ENCODE measurements at regions not wholly inside any gene's neighbourhood (a gene's known extent, or its start where the extent isn't known, plus 50 kb on each side); places are given as distances from the start of the nearest gene placed in this dataset.

GRCh38 chr18:77187189-77187588 lies 54.6 kb upstream of the MBP start:
- no peaks in the 10 kb centered on the region for H3K4me1 Mint-ChIP-seq (ENCODE audit: low read depth)
- H3K27ac Mint-ChIP-seq: no peak overlapping the region
- peaks cover 2% of the 10 kb centered on the region for H3K27me3 Mint-ChIP-seq
- H3K9me3 Mint-ChIP-seq (ENCODE audit: low read depth): peaks cover 11% of the 10 kb centered on the region
- no peak for TF ChIP-seq CTCF (IDR thresholded peaks at IDR 0.05; ENCODE audit: unreplicated experiment)
- no peaks in the 10 kb centered on the region for H3K36me3 Mint-ChIP-seq (ENCODE audit: insufficient read depth)
- DNase-seq (ENCODE audit: low spot score, unreplicated experiment): no peak
- H3K4me3 Mint-ChIP-seq (ENCODE audit: low read depth): no peak overlapping the region

- no peak overlapping the region for H3K4me3 Mint-ChIP-seq (ENCODE audit: low read depth)
- peaks cover 2% of the 10 kb centered on the region for H3K27me3 Mint-ChIP-seq
- DNase-seq (ENCODE audit: low spot score, unreplicated experiment): no peak
- TF ChIP-seq CTCF (IDR thresholded peaks at IDR 0.05; ENCODE audit: unreplicated experiment): no peak
- no peaks in the 10 kb centered on the region for H3K4me1 Mint-ChIP-seq (ENCODE audit: low read depth)
- H3K27ac Mint-ChIP-seq: no peak overlapping the region
- H3K36me3 Mint-ChIP-seq (ENCODE audit: insufficient read depth): no peaks in the 10 kb centered on the region
- peaks cover 13% of the 10 kb centered on the region for H3K9me3 Mint-ChIP-seq (ENCODE audit: low read depth)
These were observed 58.4 kb upstream of the GALR1 start for GRCh38 chr18:77191071-77191751.

- TF ChIP-seq CTCF (IDR thresholded peaks at IDR 0.05; ENCODE audit: unreplicated experiment): peak; percentile 18
- DNase-seq (ENCODE audit: low spot score, unreplicated experiment): no peak
These were observed 52.6 kb upstream of the GALR1 start for GRCh38 chr18:77197073-77197472.

GRCh38 chr18:77198663-77199062 lies 51.0 kb upstream of the GALR1 start:
- no peak overlapping the region for H3K27ac Mint-ChIP-seq
- no peak for TF ChIP-seq CTCF (IDR thresholded peaks at IDR 0.05; ENCODE audit: unreplicated experiment)
- H3K36me3 Mint-ChIP-seq (ENCODE audit: insufficient read depth): no peaks in the 10 kb centered on the region
- peaks cover 13% of the 10 kb centered on the region for H3K9me3 Mint-ChIP-seq (ENCODE audit: low read depth)
- peaks cover 3% of the 10 kb centered on the region for H3K27me3 Mint-ChIP-seq
- no peak for DNase-seq (ENCODE audit: low spot score, unreplicated experiment)
- no peaks in the 10 kb centered on the region for H3K4me1 Mint-ChIP-seq (ENCODE audit: low read depth)
- H3K4me3 Mint-ChIP-seq (ENCODE audit: low read depth): no peak overlapping the region

More at GRCh38 chr18:77197073-77197472, 52.6 kb upstream of the GALR1 start:
- H3K9me3 Mint-ChIP-seq (ENCODE audit: low read depth): peaks cover 13% of the 10 kb centered on the region
- H3K27ac Mint-ChIP-seq: no peak overlapping the region
- no peaks in the 10 kb centered on the region for H3K27me3 Mint-ChIP-seq
- H3K36me3 Mint-ChIP-seq (ENCODE audit: insufficient read depth): no peaks in the 10 kb centered on the region
- H3K4me1 Mint-ChIP-seq (ENCODE audit: low read depth): no peaks in the 10 kb centered on the region
- H3K4me3 Mint-ChIP-seq (ENCODE audit: low read depth): no peak overlapping the region

GRCh38 chr18:77199707-77200106 lies 49.9 kb upstream of the GALR1 start:
- Mint-ChIP-seq H3K27ac (no peak overlapping the region), H3K4me1 (ENCODE audit: low read depth) (no peaks in the 10 kb centered on the region), H3K4me3 (ENCODE audit: low read depth) (no peak overlapping the region), H3K36me3 (ENCODE audit: insufficient read depth) (no peaks in the 10 kb centered on the region), H3K27me3 (peaks cover 3% of the 10 kb centered on the region), H3K9me3 (ENCODE audit: low read depth) (peaks cover 6% of the 10 kb centered on the region)
- TF ChIP-seq CTCF (IDR thresholded peaks at IDR 0.05; ENCODE audit: unreplicated experiment): no peak
- no peak for DNase-seq (ENCODE audit: low spot score, unreplicated experiment)
